ENCODE measurements at regions not wholly inside any gene's neighbourhood (a gene's known extent, or its start where the extent isn't known, plus 50 kb on each side); places are given as distances from the start of the nearest gene placed in this dataset.

- Histone ChIP-seq H3K27me3 (ENCODE audit: insufficient read depth, low read length) (no peaks in the 10 kb centered on the region), H3K4me3 (ENCODE audit: low read length) (no peak overlapping the region), H3K9me3 (ENCODE audit: low read depth, low read length) (no peaks in the 10 kb centered on the region), H3K4me1 (ENCODE audit: insufficient read depth, low read length) (no peaks in the 10 kb centered on the region)
Observed at GRCh38 chr2:45337481-45337880, 273.6 kb downstream of the SRBD1 start.

- Histone ChIP-seq H3K4me1 (ENCODE audit: insufficient read depth, low read length) (no peaks in the 10 kb centered on the region), H3K9me3 (ENCODE audit: low read depth, low read length) (no peaks in the 10 kb centered on the region), H3K27me3 (ENCODE audit: insufficient read depth, low read length) (no peaks in the 10 kb centered on the region), H3K4me3 (ENCODE audit: low read length) (no peak overlapping the region)
Observed at GRCh38 chr2:45334205-45334604, 276.9 kb downstream of the SRBD1 start.

- Histone ChIP-seq H3K27me3 (ENCODE audit: insufficient read depth, low read length) (no peaks in the 10 kb centered on the region), H3K4me3 (ENCODE audit: low read length) (no peak overlapping the region), H3K9me3 (ENCODE audit: low read depth, low read length) (no peaks in the 10 kb centered on the region), H3K4me1 (ENCODE audit: insufficient read depth, low read length) (no peaks in the 10 kb centered on the region)
Observed at GRCh38 chr2:45332567-45332966, 278.5 kb downstream of the SRBD1 start.

GRCh38 chr2:45332094-45332493 is 279.0 kb downstream of the SRBD1 start:
- Histone ChIP-seq H3K4me1 (ENCODE audit: insufficient read depth, low read length) (no peaks in the 10 kb centered on the region), H3K27me3 (ENCODE audit: insufficient read depth, low read length) (no peaks in the 10 kb centered on the region), H3K9me3 (ENCODE audit: low read depth, low read length) (no peaks in the 10 kb centered on the region), H3K4me3 (ENCODE audit: low read length) (no peak overlapping the region)

GRCh38 chr2:45331410-45331786 is 279.7 kb downstream of the SRBD1 start:
- H3K4me1 ChIP-seq (ENCODE audit: insufficient read depth, low read length) = no peaks in the 10 kb centered on the region
- H3K9me3 ChIP-seq (ENCODE audit: low read depth, low read length) = no peaks in the 10 kb centered on the region
- H3K27me3 ChIP-seq (ENCODE audit: insufficient read depth, low read length) = no peaks in the 10 kb centered on the region
- H3K4me3 ChIP-seq (ENCODE audit: low read length) = no peak overlapping the region

GRCh38 chr2:45330637-45331409 is 280.2 kb downstream of the SRBD1 start:
- H3K4me1 ChIP-seq (ENCODE audit: insufficient read depth, low read length) = no peaks in the 10 kb centered on the region
- no peak overlapping the region for H3K4me3 ChIP-seq (ENCODE audit: low read length)
- no peaks in the 10 kb centered on the region for H3K27me3 ChIP-seq (ENCODE audit: insufficient read depth, low read length)
- H3K9me3 ChIP-seq (ENCODE audit: low read depth, low read length) = no peaks in the 10 kb centered on the region

- H3K4me3 ChIP-seq (ENCODE audit: low read length) = no peak overlapping the region
- H3K27me3 ChIP-seq (ENCODE audit: insufficient read depth, low read length) = no peaks in the 10 kb centered on the region
- H3K9me3 ChIP-seq (ENCODE audit: low read depth, low read length) = no peaks in the 10 kb centered on the region
- no peaks in the 10 kb centered on the region for H3K4me1 ChIP-seq (ENCODE audit: insufficient read depth, low read length)
Observed at GRCh38 chr2:45330108-45330507, 281.0 kb downstream of the SRBD1 start.

- no peaks in the 10 kb centered on the region for H3K27me3 ChIP-seq (ENCODE audit: insufficient read depth, low read length)
- H3K9me3 ChIP-seq (ENCODE audit: low read depth, low read length) = no peaks in the 10 kb centered on the region
- no peaks in the 10 kb centered on the region for H3K4me1 ChIP-seq (ENCODE audit: insufficient read depth, low read length)
- no peak overlapping the region for H3K4me3 ChIP-seq (ENCODE audit: low read length)
Observed at GRCh38 chr2:45329045-45329677, 281.9 kb downstream of the SRBD1 start.

GRCh38 chr2:45328264-45328870 is 282.7 kb downstream of the SRBD1 start:
- H3K4me1 ChIP-seq (ENCODE audit: insufficient read depth, low read length) = no peaks in the 10 kb centered on the region

GRCh38 chr2:45323344-45323743 is 287.7 kb downstream of the SRBD1 start:
- Histone ChIP-seq H3K27me3 (ENCODE audit: insufficient read depth, low read length) (no peaks in the 10 kb centered on the region), H3K4me1 (ENCODE audit: insufficient read depth, low read length) (no peaks in the 10 kb centered on the region), H3K9me3 (ENCODE audit: low read depth, low read length) (no peaks in the 10 kb centered on the region), H3K4me3 (ENCODE audit: low read length) (no peak overlapping the region)

More at GRCh38 chr2:45328264-45328870, 282.7 kb downstream of the SRBD1 start:
- Histone ChIP-seq H3K27me3 (ENCODE audit: insufficient read depth, low read length) (no peaks in the 10 kb centered on the region), H3K9me3 (ENCODE audit: low read depth, low read length) (no peaks in the 10 kb centered on the region), H3K4me3 (ENCODE audit: low read length) (no peak overlapping the region)

- Histone ChIP-seq H3K4me3 (ENCODE audit: low read length) (no peak overlapping the region), H3K9me3 (ENCODE audit: low read depth, low read length) (no peaks in the 10 kb centered on the region), H3K27me3 (ENCODE audit: insufficient read depth, low read length) (no peaks in the 10 kb centered on the region), H3K4me1 (ENCODE audit: insufficient read depth, low read length) (no peaks in the 10 kb centered on the region)
Observed at GRCh38 chr2:45320956-45321355, 290.1 kb downstream of the SRBD1 start.

- Histone ChIP-seq H3K4me3 (ENCODE audit: low read length) (no peak overlapping the region), H3K9me3 (ENCODE audit: low read depth, low read length) (no peaks in the 10 kb centered on the region), H3K27me3 (ENCODE audit: insufficient read depth, low read length) (no peaks in the 10 kb centered on the region), H3K4me1 (ENCODE audit: insufficient read depth, low read length) (no peaks in the 10 kb centered on the region)
Observed at GRCh38 chr2:45319683-45320455, 291.2 kb downstream of the SRBD1 start.

- Histone ChIP-seq H3K27me3 (ENCODE audit: insufficient read depth, low read length) (no peaks in the 10 kb centered on the region), H3K9me3 (ENCODE audit: low read depth, low read length) (no peaks in the 10 kb centered on the region), H3K4me3 (ENCODE audit: low read length) (no peak overlapping the region), H3K4me1 (ENCODE audit: insufficient read depth, low read length) (no peaks in the 10 kb centered on the region)
Observed at GRCh38 chr2:45318686-45319085, 292.4 kb downstream of the SRBD1 start.

GRCh38 chr2:45316576-45317338 is 294.3 kb downstream of the SRBD1 start:
- Histone ChIP-seq H3K27me3 (ENCODE audit: insufficient read depth, low read length) (no peaks in the 10 kb centered on the region), H3K4me3 (ENCODE audit: low read length) (no peak overlapping the region), H3K4me1 (ENCODE audit: insufficient read depth, low read length) (no peaks in the 10 kb centered on the region), H3K9me3 (ENCODE audit: low read depth, low read length) (no peaks in the 10 kb centered on the region)
